Neural cell (in vitro differentiated cells): ENCODE measurements at regions not wholly inside any gene's neighbourhood (a gene's known extent, or its start where the extent isn't known, plus 50 kb on each side); places are given as distances from the start of the nearest gene placed in this dataset.

Experiments
- H2AFZ ChIP-seq: fragments of 200-600, 300-800 bp; sonication (generic), shearing (Covaris generic); 2 replicates; pipeline ENCODE4 v1.6.0; 2014; ENCODE audit warnings: low read depth, mild to moderate bottlenecking, antibody characterized with exemption, low read length, moderate library complexity
- H3F3A ChIP-seq: fragments of 200-600 bp; shearing (Covaris generic); 2 replicates; pipeline ENCODE4 v1.6.1; 2016; ENCODE audit warnings: mild to moderate bottlenecking, moderate library complexity, mixed read lengths, antibody characterized with exemption, low read length; ENCODE audit not compliant: insufficient read depth, poor library complexity, severe bottlenecking
- H3K27ac ChIP-seq: fragments of 200-600, 300-800 bp; sonication (generic), shearing (Covaris generic); 2 replicates; pipeline ENCODE4 v1.5.1; 2014; ENCODE audit warnings: mild to moderate bottlenecking, low read length, moderate library complexity
- H3K27me3 ChIP-seq: fragments of 300-800, 200-600 bp; sonication (generic), shearing (Covaris generic); 2 replicates; pipeline ENCODE4 v1.6.0; 2014; ENCODE audit warnings: mild to moderate bottlenecking, low read depth, low read length, moderate library complexity; ENCODE audit not compliant: insufficient read depth
- H3K36me3 ChIP-seq: fragments of 300-800, 200-600 bp; sonication (generic), shearing (Covaris generic); 2 replicates; pipeline ENCODE4 v1.5.1; 2014; ENCODE audit warnings: mild to moderate bottlenecking, antibody characterized with exemption, low read length, moderate library complexity; ENCODE audit not compliant: insufficient read depth
- H3K4me2 ChIP-seq: fragments of 300-800, 200-600 bp; sonication (generic), shearing (Covaris generic); 2 replicates; pipeline ENCODE4 v1.6.0; 2014; ENCODE audit warnings: mild to moderate bottlenecking, low read length
- H3K4me3 ChIP-seq: fragments of 300-800, 200-600 bp; sonication (generic), shearing (Covaris generic); 2 replicates; pipeline ENCODE4 v1.5.1; 2014; ENCODE audit warnings: mild to moderate bottlenecking, low read length, moderate library complexity
- H3K79me2 ChIP-seq: fragments of 200-600 bp; shearing (Covaris generic); replicated peaks from 2 replicates; pipeline ENCODE4 v1.6.0; 2014; ENCODE audit warnings: mild to moderate bottlenecking, low read length, moderate library complexity; ENCODE audit not compliant: insufficient read depth
- H3K9ac ChIP-seq: fragments of 300-800, 200-600 bp; sonication (generic), shearing (Covaris generic); 2 replicates; pipeline ENCODE4 v1.6.1; 2016; ENCODE audit warnings: mild to moderate bottlenecking, low read length, mixed read lengths
- H3K9me2 ChIP-seq: fragments of 200-600 bp; shearing (Covaris generic); 2 replicates; pipeline ENCODE4 v1.6.1; 2016; ENCODE audit warnings: mild to moderate bottlenecking, low read length, mixed read lengths; ENCODE audit not compliant: insufficient read depth
- H3K9me3 ChIP-seq: fragments of 200-600, 300-800 bp; sonication (generic), shearing (Covaris generic); 2 replicates; pipeline ENCODE4 v1.6.1; 2016; ENCODE audit warnings: mild to moderate bottlenecking, mixed run types, low read length, moderate library complexity, mixed read lengths
- H4K20me1 ChIP-seq: fragments of 200-600 bp; shearing (Covaris generic); 2 replicates; pipeline ENCODE4 v1.6.1; 2016; ENCODE audit warnings: mild to moderate bottlenecking, mixed run types; ENCODE audit not compliant: insufficient read depth
- EP300 ChIP-seq: fragments of 450-650 bp; conservative IDR thresholded peaks from 2 replicates; pipeline ENCODE4 v1.6.1; 2014; ENCODE audit warnings: antibody characterized with exemption, mild to moderate bottlenecking, moderate library complexity; ENCODE audit not compliant: poor library complexity, severe bottlenecking
- EZH2 ChIP-seq: fragments of 200-600, 300-800 bp; shearing (Covaris generic), sonication (generic); IDR thresholded peaks from 2 replicates; pipeline ENCODE4 v1.6.1; 2014; ENCODE audit warnings: antibody characterized with exemption, low read length, borderline replicate concordance, mild to moderate bottlenecking; ENCODE audit not compliant: insufficient read depth, poor library complexity, severe bottlenecking
- MXI1 ChIP-seq: fragments of 450-650 bp; conservative IDR thresholded peaks from 2 replicates; pipeline ENCODE4 v1.6.1; 2014; ENCODE audit warnings: antibody characterized with exemption, mild to moderate bottlenecking; ENCODE audit not compliant: poor library complexity, severe bottlenecking
- POLR2AphosphoS5 ChIP-seq: IDR thresholded peaks from 2 replicates; pipeline ENCODE4 v1.6.1; 2012
- RAD21 ChIP-seq: fragments of 450-650 bp; conservative IDR thresholded peaks from 2 replicates; pipeline ENCODE4 v1.6.1; 2014; ENCODE audit warnings: antibody characterized with exemption, mild to moderate bottlenecking, moderate library complexity
- REST ChIP-seq: IDR thresholded peaks from 2 replicates; pipeline ENCODE4 v1.6.1; 2012; ENCODE audit warnings: borderline replicate concordance
- SMC3 ChIP-seq: fragments of 450-650 bp; conservative IDR thresholded peaks from 2 replicates; pipeline ENCODE4 v1.6.1; 2014; ENCODE audit warnings: antibody characterized with exemption, mild to moderate bottlenecking, moderate library complexity; ENCODE audit not compliant: poor library complexity
- TAF1 ChIP-seq: IDR thresholded peaks from 2 replicates; pipeline ENCODE4 v1.6.1; 2012; ENCODE audit warnings: low read depth
- TF ChIP-seq, protein P1 (sequence below): fragments of 450-650 bp; IDR thresholded peaks from 2 replicates; pipeline ENCODE4 v1.5.1; 2014; ENCODE audit warnings: antibody characterized with exemption, mild to moderate bottlenecking, moderate library complexity; ENCODE audit not compliant: poor library complexity, severe bottlenecking

- H2AFZ ChIP-seq = no peak overlapping the region
- no peak overlapping the region for H3K9ac ChIP-seq
- no peaks in the 10 kb centered on the region for H3K9me3 ChIP-seq
- H3K79me2 ChIP-seq = no peaks in the 10 kb centered on the region
- no peaks in the 10 kb centered on the region for H3F3A ChIP-seq
- TF ChIP-seq MXI1 = no peak
- no peak for TF ChIP-seq SMC3
- no peak for TF ChIP-seq EP300
- no peak for TF ChIP-seq TAF1
- no peak for TF ChIP-seq REST
- TF ChIP-seq RAD21 = no peak
- TF ChIP-seq EZH2 = no peak
- no peak for TF ChIP-seq POLR2AphosphoS5
- TF ChIP-seq, protein P1, sequence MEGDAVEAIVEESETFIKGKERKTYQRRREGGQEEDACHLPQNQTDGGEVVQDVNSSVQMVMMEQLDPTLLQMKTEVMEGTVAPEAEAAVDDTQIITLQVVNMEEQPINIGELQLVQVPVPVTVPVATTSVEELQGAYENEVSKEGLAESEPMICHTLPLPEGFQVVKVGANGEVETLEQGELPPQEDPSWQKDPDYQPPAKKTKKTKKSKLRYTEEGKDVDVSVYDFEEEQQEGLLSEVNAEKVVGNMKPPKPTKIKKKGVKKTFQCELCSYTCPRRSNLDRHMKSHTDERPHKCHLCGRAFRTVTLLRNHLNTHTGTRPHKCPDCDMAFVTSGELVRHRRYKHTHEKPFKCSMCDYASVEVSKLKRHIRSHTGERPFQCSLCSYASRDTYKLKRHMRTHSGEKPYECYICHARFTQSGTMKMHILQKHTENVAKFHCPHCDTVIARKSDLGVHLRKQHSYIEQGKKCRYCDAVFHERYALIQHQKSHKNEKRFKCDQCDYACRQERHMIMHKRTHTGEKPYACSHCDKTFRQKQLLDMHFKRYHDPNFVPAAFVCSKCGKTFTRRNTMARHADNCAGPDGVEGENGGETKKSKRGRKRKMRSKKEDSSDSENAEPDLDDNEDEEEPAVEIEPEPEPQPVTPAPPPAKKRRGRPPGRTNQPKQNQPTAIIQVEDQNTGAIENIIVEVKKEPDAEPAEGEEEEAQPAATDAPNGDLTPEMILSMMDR = no peak
- no peaks in the 10 kb centered on the region for H3K27me3 ChIP-seq
- H4K20me1 ChIP-seq = no peaks in the 10 kb centered on the region
- no peak overlapping the region for H3K4me2 ChIP-seq
- H3K9me2 ChIP-seq = no peaks in the 10 kb centered on the region
- no peak overlapping the region for H3K4me3 ChIP-seq
- no peaks in the 10 kb centered on the region for H3K36me3 ChIP-seq
- H3K27ac ChIP-seq = no peak overlapping the region
Observed at GRCh38 chr3:118227191-118227590, 807.5 kb downstream of the IGSF11 start.

- H3K9me3 ChIP-seq = no peaks in the 10 kb centered on the region
- no peaks in the 10 kb centered on the region for H3K79me2 ChIP-seq
- no peaks in the 10 kb centered on the region for H3K27me3 ChIP-seq
- no peaks in the 10 kb centered on the region for H3F3A ChIP-seq
- H3K9me2 ChIP-seq = no peaks in the 10 kb centered on the region
- no peak overlapping the region for H2AFZ ChIP-seq
- no peak overlapping the region for H3K27ac ChIP-seq
- H3K36me3 ChIP-seq = no peaks in the 10 kb centered on the region
- no peaks in the 10 kb centered on the region for H4K20me1 ChIP-seq
- no peak overlapping the region for H3K9ac ChIP-seq
- no peak overlapping the region for H3K4me2 ChIP-seq
- no peak overlapping the region for H3K4me3 ChIP-seq
- no peak for TF ChIP-seq RAD21
- no peak for TF ChIP-seq POLR2AphosphoS5
- no peak for TF ChIP-seq EZH2
- TF ChIP-seq SMC3 = no peak
- TF ChIP-seq MXI1 = no peak
- no peak for TF ChIP-seq TAF1
- no peak for TF ChIP-seq REST
- TF ChIP-seq EP300 = no peak
- TF ChIP-seq, protein P1 = no peak
Observed at GRCh38 chr3:118228151-118228550, 806.5 kb downstream of the IGSF11 start.
